ENCODE measurements at regions not wholly inside any gene's neighbourhood (a gene's known extent, or its start where the extent isn't known, plus 50 kb on each side); places are given as distances from the start of the nearest gene placed in this dataset.

DNA sequence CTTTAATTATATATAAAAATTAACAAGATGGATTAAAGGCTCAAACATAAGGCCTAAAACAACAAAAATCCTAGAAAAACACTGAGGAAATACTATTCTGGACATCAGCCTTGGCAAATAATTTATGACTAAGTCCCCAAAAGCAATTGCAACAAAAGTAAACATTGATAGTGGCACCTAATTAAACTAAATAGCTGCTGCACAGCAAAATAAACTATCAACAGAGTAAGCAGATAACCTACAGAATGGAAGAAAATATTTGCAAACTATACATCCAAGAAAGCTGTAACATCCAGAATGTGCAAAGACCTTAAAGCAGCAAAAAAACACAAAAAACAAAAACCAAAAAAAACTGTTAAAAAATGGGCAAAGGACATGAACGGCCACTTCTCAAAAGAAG is 384.0 kb upstream of the SEMA3D start:
- H3K36me3 ChIP-seq (ENCODE audit: control insufficient read depth, insufficient read depth, low read length), result no peaks in the 10 kb centered on the region
- H4K20me1 ChIP-seq (ENCODE audit: control insufficient read depth, extremely low read depth, insufficient read depth, low read length), result no peaks in the 10 kb centered on the region
- no peaks in the 10 kb centered on the region for H3K4me1 ChIP-seq (ENCODE audit: control insufficient read depth, extremely low read depth, insufficient read depth, low read length)
- no peak overlapping the region for H2AFZ ChIP-seq (ENCODE audit: low read length)
- no peaks in the 10 kb centered on the region for H3K9me3 ChIP-seq (ENCODE audit: control insufficient read depth, insufficient read depth, low read depth, low read length)
- no peak overlapping the region for H3K4me2 ChIP-seq (ENCODE audit: extremely low read depth, insufficient read depth, low read length)
- H3K27me3 ChIP-seq (ENCODE audit: control insufficient read depth, insufficient read depth, low read length), result no peaks in the 10 kb centered on the region
- DNase-seq (ENCODE audit: low read depth in 2 of 2), result no peak
- H3K79me2 ChIP-seq (ENCODE audit: control insufficient read depth, insufficient read depth, low read length), result no peaks in the 10 kb centered on the region
- no peak overlapping the region for H3K9ac ChIP-seq (ENCODE audit: insufficient read depth, low read length)
- H3K27ac ChIP-seq (ENCODE audit: insufficient read depth, low read length), result no peak overlapping the region
- TF ChIP-seq EZH2 (IDR thresholded peaks at IDR 0.05; ENCODE audit: low read length, missing control alignments), result no peak
- no peak for TF ChIP-seq CTCF (conservative IDR thresholded peaks at IDR 0.05 in 1 of 2, IDR thresholded peaks at IDR 0.05 in 1 of 2; ENCODE audit: low read depth in 1 of 2, low read length in 2 of 2)
- H3K4me3 ChIP-seq (replicated peaks in 1 of 4; ENCODE audit: control extremely low read depth in 1 of 4, insufficient read depth in 1 of 4, low read depth in 3 of 4, low read length in 4 of 4), result no peak overlapping the region

- no peaks in the 10 kb centered on the region for H3K36me3 ChIP-seq (ENCODE audit: control insufficient read depth, insufficient read depth, low read length)
- H3K9ac ChIP-seq (ENCODE audit: insufficient read depth, low read length), result no peak overlapping the region
- no peaks in the 10 kb centered on the region for H4K20me1 ChIP-seq (ENCODE audit: control insufficient read depth, extremely low read depth, insufficient read depth, low read length)
- no peak overlapping the region for H3K27ac ChIP-seq (ENCODE audit: insufficient read depth, low read length)
- H3K27me3 ChIP-seq (ENCODE audit: control insufficient read depth, insufficient read depth, low read length), result no peaks in the 10 kb centered on the region
- H2AFZ ChIP-seq (ENCODE audit: low read length), result no peak overlapping the region
- TF ChIP-seq EZH2 (IDR thresholded peaks at IDR 0.05; ENCODE audit: low read length, missing control alignments) (no peak), CTCF (conservative IDR thresholded peaks at IDR 0.05 in 1 of 2, IDR thresholded peaks at IDR 0.05 in 1 of 2; ENCODE audit: low read depth in 1 of 2, low read length in 2 of 2) (no peak)
- no peak overlapping the region for H3K4me2 ChIP-seq (ENCODE audit: extremely low read depth, insufficient read depth, low read length)
- H3K4me3 ChIP-seq (replicated peaks in 1 of 4; ENCODE audit: control extremely low read depth in 1 of 4, insufficient read depth in 1 of 4, low read depth in 3 of 4, low read length in 4 of 4), result no peak overlapping the region
- H3K9me3 ChIP-seq (ENCODE audit: control insufficient read depth, insufficient read depth, low read depth, low read length), result no peaks in the 10 kb centered on the region
- H3K79me2 ChIP-seq (ENCODE audit: control insufficient read depth, insufficient read depth, low read length), result no peaks in the 10 kb centered on the region
- H3K4me1 ChIP-seq (ENCODE audit: control insufficient read depth, extremely low read depth, insufficient read depth, low read length), result no peaks in the 10 kb centered on the region
- no peak for DNase-seq (ENCODE audit: low read depth in 2 of 2)
These were observed 381.1 kb upstream of the SEMA3D start for GRCh38 chr7:85567983-85568382.

DNA sequence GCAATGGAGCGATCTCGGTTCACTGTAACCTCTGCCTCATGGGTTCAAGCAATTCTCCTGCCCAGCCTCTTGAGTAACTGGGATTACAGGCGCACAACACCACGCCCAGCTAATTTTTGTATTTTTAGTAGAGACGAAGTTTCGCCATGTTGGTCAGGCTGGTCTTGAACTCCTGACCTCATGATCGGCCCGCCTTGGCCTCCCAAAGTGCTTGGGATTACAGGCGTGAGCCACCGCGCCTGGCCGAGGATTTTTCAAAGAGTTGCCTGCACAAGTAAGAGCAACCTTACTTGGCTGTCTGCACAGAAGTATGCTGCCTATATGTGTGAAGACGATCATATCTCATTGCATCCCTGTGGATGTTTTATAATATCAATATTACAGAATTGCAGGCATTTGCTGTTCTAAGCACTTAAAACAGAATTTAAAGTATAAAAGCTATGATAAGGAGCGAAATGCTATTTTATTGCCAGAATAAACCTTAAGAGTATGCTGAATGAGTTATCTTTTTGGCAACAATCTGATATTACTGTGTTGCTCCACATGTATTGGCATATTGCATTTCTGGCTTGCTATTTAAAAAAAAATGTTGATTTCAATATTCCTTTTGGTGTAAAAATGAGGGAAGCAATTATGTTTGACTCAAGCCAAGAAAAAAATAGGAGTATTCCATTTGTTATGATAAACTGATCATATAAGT is 379.4 kb upstream of the SEMA3D start:
- no peaks in the 10 kb centered on the region for H3K27me3 ChIP-seq (ENCODE audit: control insufficient read depth, insufficient read depth, low read length)
- TF ChIP-seq CTCF (conservative IDR thresholded peaks at IDR 0.05 in 1 of 2, IDR thresholded peaks at IDR 0.05 in 1 of 2; ENCODE audit: low read depth in 1 of 2, low read length in 2 of 2) (no peak), EZH2 (IDR thresholded peaks at IDR 0.05; ENCODE audit: low read length, missing control alignments) (no peak)
- no peak for DNase-seq (ENCODE audit: low read depth in 2 of 2)
- no peak overlapping the region for H3K4me2 ChIP-seq (ENCODE audit: extremely low read depth, insufficient read depth, low read length)
- no peaks in the 10 kb centered on the region for H3K9me3 ChIP-seq (ENCODE audit: control insufficient read depth, insufficient read depth, low read depth, low read length)
- H3K79me2 ChIP-seq (ENCODE audit: control insufficient read depth, insufficient read depth, low read length), result no peaks in the 10 kb centered on the region
- no peaks in the 10 kb centered on the region for H3K36me3 ChIP-seq (ENCODE audit: control insufficient read depth, insufficient read depth, low read length)
- no peak overlapping the region for H3K9ac ChIP-seq (ENCODE audit: insufficient read depth, low read length)
- no peak overlapping the region for H2AFZ ChIP-seq (ENCODE audit: low read length)
- H3K4me1 ChIP-seq (ENCODE audit: control insufficient read depth, extremely low read depth, insufficient read depth, low read length), result no peaks in the 10 kb centered on the region
- no peak overlapping the region for H3K27ac ChIP-seq (ENCODE audit: insufficient read depth, low read length)
- H3K4me3 ChIP-seq (replicated peaks in 1 of 4; ENCODE audit: control extremely low read depth in 1 of 4, insufficient read depth in 1 of 4, low read depth in 3 of 4, low read length in 4 of 4), result no peak overlapping the region
- H4K20me1 ChIP-seq (ENCODE audit: control insufficient read depth, extremely low read depth, insufficient read depth, low read length), result no peaks in the 10 kb centered on the region
